Activated T-helper 2 cell treated with anti-CD3 and anti-CD28 coated beads, Interferon-gamma antibody, Interleukin-2, Interleukin-4, amounts not matched to agents 10 μg/mL and 5 μg/mL and 100 μg/mL, durations not matched to agents 14 hours and 24 hours and 36 hours (primary cell): ENCODE measurements at regions not wholly inside any gene's neighbourhood (a gene's known extent, or its start where the extent isn't known, plus 50 kb on each side); places are given as distances from the start of the nearest gene placed in this dataset.
A peak's percentile ranks its signal among the peaks of the same experiment; 100 is the strongest.

Source experiments
- DNase-seq: peaks from one replicate; pipeline ENCODE4 v3.0.0; 2021; ENCODE audit warnings: low spot score
- H3K27ac Mint-ChIP-seq: one replicate; pipeline ENCODE4 v1.8.0; 2021; ENCODE audit warnings: mixed read lengths
- H3K27me3 Mint-ChIP-seq: one replicate; pipeline ENCODE4 v1.8.0; 2021; ENCODE audit warnings: low read depth, mixed read lengths
- H3K36me3 Mint-ChIP-seq: one replicate; pipeline ENCODE4 v1.8.0; 2021; ENCODE audit warnings: low read depth, mixed read lengths
- H3K4me1 Mint-ChIP-seq: one replicate; pipeline ENCODE4 v1.8.0; 2021; ENCODE audit warnings: low read depth, mixed read lengths
- H3K4me3 Mint-ChIP-seq: one replicate; pipeline ENCODE4 v1.8.0; 2021; ENCODE audit warnings: low read depth, mild to moderate bottlenecking, moderate library complexity, mixed read lengths
- H3K9me3 Mint-ChIP-seq: one replicate; pipeline ENCODE4 v1.8.0; 2021; ENCODE audit warnings: mixed read lengths
- intact Hi-C: fragments of 100-400 bp; cut with micrococcal nuclease; formaldehyde crosslinking; loops from one replicate; pipeline ENCODE4 v1.15.1; 2023

DNA sequence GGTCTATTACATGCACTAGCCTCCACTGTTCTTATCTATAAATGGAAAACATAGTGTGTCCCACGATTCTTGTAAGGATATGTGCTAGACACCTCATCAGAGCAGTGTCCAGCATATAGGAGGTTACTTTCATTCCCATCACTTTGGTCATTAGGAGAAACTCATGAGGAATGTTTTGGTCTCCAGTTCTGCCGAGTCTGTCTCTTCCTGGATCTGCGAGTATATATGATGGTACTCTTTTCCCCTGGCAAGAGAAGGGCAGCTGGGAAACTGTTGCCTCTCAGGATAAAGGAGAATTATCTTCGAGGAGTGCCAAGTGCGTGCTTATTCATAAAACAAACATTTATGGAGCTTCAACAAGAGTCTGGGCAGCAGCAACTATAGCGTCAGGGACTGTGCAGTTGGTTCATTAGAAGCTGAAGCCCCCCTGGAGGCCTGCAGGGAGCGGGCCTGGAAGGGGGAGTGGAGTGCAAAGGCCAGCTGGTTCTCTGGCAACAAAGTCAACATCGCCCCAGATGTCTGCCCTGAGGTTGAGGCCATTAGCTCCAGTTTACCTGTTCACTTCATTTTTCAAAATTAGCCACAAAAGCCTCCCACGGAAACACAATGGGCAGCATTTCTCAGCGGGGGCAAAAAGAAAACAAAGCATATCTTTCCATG lies 811.9 kb downstream of the MAFB start:
- Mint-ChIP-seq H3K4me1 (no peaks in the 10 kb centered on the region), H3K4me3 (no peak overlapping the region), H3K27me3 (no peaks in the 10 kb centered on the region), H3K36me3 (no peaks in the 10 kb centered on the region), H3K27ac (no peak overlapping the region), H3K9me3 (no peaks in the 10 kb centered on the region)
- no peak for DNase-seq
- intact Hi-C loops = loop anchor here (10.0 kb wide), 1 partner anchor 612 kb away; no protein-coding TSS in a partner anchor

DNA sequence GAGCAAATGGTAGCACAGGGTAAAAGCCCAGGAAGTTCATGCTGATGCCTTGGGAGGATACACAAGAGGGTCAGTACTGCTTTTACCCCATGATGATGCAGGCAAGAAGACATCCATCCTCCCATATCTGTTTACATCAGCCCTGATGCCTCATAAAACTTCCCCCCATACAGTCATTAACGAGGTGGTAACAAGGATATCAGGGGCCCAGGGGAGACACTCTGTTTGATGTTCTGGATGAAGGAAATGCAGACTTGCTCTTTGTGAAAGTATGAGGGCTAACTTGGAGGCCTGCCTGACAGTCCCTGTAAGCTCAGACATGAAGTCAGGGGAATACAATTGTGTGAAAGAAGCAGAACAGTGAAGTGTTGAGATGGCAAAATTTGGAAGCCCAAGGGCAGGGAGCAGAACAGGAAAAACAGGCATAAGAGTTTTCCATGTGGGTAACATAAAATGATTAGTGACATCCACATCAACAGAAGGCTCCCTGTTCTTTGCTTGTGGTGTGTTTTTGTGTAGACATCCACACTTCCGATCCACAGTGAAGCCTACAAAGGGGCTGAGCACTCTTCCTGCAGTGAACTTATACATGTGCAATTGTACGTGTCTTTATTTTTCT lies 813.4 kb downstream of the MAFB start:
- intact Hi-C loops = loop anchor here (10.0 kb wide), 1 partner anchor 611 kb away; no protein-coding TSS in a partner anchor
- Mint-ChIP-seq H3K27ac (no peak overlapping the region), H3K4me3 (no peak overlapping the region), H3K9me3 (no peaks in the 10 kb centered on the region), H3K36me3 (no peaks in the 10 kb centered on the region), H3K27me3 (no peaks in the 10 kb centered on the region), H3K4me1 (no peaks in the 10 kb centered on the region)
- DNase-seq = no peak

DNA sequence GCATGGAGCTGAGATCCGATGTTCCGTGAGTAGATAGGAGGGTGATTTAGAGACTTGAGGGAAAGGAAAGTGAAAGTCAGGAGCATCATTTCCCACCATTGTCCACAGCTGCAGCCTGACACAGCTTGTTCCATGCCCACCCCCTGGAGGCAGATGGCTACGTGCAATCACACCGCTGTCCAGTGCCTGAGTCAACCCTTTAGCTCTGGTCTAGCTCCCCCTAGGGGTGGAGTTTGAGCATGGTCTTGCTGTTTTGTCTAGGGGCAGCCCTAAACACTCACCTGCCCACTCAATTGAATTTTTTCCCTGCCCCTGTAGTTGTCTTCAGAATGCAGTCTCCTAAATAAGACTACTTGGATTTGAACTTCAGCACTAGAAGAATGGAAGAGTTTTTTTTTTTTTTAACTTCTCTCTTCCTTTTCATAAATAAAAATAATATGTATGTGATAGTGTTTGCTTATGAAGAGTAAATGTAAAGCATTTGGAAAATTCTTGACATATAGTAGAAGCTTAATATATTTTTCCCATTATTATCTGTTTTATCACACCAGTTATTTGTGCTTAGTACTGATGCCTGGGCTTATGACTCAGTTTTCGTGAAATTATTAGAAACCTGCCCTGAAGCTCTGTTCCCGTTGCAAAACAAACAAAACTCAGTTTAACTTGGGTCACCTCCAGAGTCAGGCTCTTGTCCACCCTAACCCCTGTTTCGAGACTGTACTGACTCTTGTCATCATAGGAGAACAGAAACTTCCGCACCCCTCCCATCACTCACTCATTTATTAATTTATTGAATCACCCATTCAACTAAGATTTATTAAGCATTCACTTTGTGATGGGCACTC lies 814.8 kb downstream of the MAFB start:
- peak; percentile 9 for DNase-seq
- Mint-ChIP-seq H3K36me3 (no peaks in the 10 kb centered on the region), H3K4me1 (no peaks in the 10 kb centered on the region), H3K27ac (no peak overlapping the region), H3K9me3 (no peaks in the 10 kb centered on the region), H3K27me3 (no peaks in the 10 kb centered on the region), H3K4me3 (no peak overlapping the region)
- intact Hi-C loops = loop anchor here (10.0 kb wide), 1 partner anchor 609 kb away; no protein-coding TSS in a partner anchor

DNA sequence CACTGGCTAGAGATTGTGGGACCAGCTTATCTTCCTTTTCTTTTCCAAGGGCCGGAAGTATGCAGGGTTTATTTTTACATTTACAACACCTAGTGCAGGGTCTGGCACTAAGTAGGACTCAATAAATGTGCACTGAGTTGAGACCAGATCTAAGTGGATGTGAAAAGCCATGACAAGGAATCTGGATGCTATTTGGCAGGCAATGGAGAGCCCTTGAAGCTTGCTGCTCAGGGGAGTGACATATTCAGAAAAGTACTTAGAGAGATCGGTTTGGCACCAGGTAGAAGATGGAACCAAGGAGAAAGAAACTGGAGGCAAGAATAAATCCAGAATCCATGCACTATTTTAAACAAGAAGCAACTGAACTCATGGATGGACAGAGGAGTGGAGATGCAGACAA lies 815.8 kb downstream of the MAFB start:
- intact Hi-C loops = loop anchor here (10.0 kb wide), 1 partner anchor 608 kb away; no protein-coding TSS in a partner anchor
- DNase-seq = no peak
- H3K27ac Mint-ChIP-seq = no peak overlapping the region
- no peaks in the 10 kb centered on the region for H3K36me3 Mint-ChIP-seq
- H3K4me1 Mint-ChIP-seq = no peaks in the 10 kb centered on the region
- H3K9me3 Mint-ChIP-seq = no peaks in the 10 kb centered on the region
- no peaks in the 10 kb centered on the region for H3K27me3 Mint-ChIP-seq
- H3K4me3 Mint-ChIP-seq = no peak overlapping the region

DNA sequence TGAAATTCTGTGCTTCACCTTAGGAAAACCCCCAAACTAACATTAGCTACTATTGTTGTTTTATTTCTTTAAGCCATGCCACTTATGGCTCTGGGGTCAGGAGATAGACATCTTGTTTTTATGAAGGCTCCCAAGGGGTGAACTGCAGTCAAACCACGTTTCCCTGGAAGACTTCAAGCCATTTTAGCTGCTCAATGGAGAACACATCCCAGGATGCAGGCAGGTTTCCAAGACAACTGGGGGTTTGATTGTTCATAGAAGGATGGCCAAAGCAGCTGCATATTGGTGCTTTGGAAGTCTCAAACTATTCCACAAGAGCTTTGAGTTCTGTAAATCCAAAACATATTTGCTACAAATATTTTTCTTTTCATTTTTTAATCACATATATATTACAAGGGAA lies 818.0 kb downstream of the MAFB start:
- H3K27me3 Mint-ChIP-seq = no peaks in the 10 kb centered on the region
- DNase-seq = no peak
- intact Hi-C loops = loop anchor here (10.0 kb wide), 1 partner anchor 606 kb away; no protein-coding TSS in a partner anchor
- H3K9me3 Mint-ChIP-seq = no peaks in the 10 kb centered on the region
- H3K4me3 Mint-ChIP-seq = no peak overlapping the region
- no peak overlapping the region for H3K27ac Mint-ChIP-seq
- H3K4me1 Mint-ChIP-seq = no peaks in the 10 kb centered on the region
- no peaks in the 10 kb centered on the region for H3K36me3 Mint-ChIP-seq

DNA sequence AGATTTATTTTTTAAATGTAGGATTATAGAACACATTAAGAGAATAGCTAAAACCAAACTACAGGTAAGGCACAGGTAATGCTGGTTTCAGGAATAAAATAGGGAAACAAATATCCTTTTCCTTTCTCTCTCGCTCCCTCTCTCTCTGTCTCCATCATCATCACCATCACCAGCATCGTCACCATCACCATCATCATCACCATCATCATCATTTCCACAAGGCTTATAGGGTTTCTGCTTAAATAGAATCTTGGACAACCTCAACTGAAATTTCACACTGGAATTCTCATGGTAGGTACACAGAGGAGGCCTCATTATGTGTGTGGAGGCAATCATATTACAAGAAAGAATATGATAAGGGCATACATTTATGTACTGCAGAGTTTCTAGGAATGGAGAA lies 823.6 kb downstream of the MAFB start:
- DNase-seq = no peak
- Mint-ChIP-seq H3K4me3 (no peak overlapping the region), H3K4me1 (no peaks in the 10 kb centered on the region), H3K9me3 (no peaks in the 10 kb centered on the region), H3K27ac (no peak overlapping the region), H3K36me3 (no peaks in the 10 kb centered on the region), H3K27me3 (no peaks in the 10 kb centered on the region)
- intact Hi-C loops = no loop called here

DNA sequence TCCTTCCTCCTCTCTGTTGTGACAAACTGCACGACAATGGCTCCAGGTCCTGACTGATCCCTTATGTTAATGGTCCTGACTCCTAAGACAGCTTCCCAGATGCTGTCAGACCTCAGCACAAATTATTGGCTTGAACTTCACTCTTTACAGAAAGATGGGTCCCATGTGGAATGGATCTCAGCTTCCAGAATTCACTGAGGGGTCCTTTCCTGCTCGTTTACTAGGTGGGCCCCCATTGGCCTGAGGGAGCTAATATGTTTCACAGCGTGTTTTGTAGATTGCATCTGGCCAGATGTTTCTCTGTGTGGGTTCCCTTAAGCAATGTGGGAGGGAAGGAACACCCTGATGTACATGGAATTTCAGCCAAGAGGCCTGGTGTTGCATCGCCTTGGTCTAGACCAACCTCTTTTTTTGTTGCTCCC lies 826.6 kb downstream of the MAFB start:
- no peaks in the 10 kb centered on the region for H3K36me3 Mint-ChIP-seq
- intact Hi-C loops = no loop called here
- H3K9me3 Mint-ChIP-seq = no peaks in the 10 kb centered on the region
- no peaks in the 10 kb centered on the region for H3K4me1 Mint-ChIP-seq
- no peaks in the 10 kb centered on the region for H3K27me3 Mint-ChIP-seq
- no peak overlapping the region for H3K4me3 Mint-ChIP-seq
- no peak for DNase-seq
- H3K27ac Mint-ChIP-seq = no peak overlapping the region

DNA sequence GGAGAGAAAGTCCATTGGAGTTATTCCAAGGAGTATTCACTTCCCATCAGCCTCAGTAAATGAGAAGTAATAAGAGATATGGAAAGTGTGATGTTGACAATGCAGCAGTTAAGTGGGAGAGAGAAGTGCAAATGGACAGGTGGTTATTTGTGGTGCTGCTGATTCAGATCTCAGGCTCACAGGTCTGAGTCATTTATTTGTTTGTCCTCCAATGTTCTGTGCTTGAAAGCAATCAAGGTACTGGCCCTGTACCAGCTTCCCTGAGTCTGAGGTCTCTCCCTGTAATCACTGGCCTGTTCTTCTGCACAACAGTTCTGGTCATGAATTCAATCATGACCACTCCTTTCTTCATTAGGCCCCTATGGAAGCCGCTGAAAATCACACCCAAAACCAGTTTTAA lies 827.7 kb downstream of the MAFB start:
- Mint-ChIP-seq H3K36me3 (no peaks in the 10 kb centered on the region), H3K27me3 (no peaks in the 10 kb centered on the region), H3K27ac (no peak overlapping the region), H3K4me1 (no peaks in the 10 kb centered on the region), H3K9me3 (no peaks in the 10 kb centered on the region), H3K4me3 (no peak overlapping the region)
- intact Hi-C loops = no loop called here
- no peak for DNase-seq

DNA sequence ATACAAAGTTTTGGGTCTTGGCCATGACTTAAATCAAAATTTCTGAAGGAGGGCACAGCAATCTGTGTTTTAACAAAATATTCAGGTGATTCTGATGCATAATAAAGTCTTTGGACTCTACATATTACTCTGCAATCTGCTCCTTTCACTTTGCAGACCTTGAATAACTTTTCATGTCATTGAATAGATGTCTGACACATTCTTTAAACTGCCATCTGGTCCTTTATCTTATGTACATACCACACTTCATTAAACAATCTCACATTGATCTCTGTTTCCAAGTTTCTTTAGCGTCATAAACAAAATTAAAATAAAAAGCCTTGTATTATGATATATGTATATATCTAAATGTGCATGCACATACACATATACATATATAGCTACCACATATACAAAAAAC lies 831.2 kb downstream of the MAFB start:
- H3K4me3 Mint-ChIP-seq = no peak overlapping the region
- no peaks in the 10 kb centered on the region for H3K27me3 Mint-ChIP-seq
- no peak overlapping the region for H3K27ac Mint-ChIP-seq
- DNase-seq = no peak
- H3K9me3 Mint-ChIP-seq = no peaks in the 10 kb centered on the region
- H3K36me3 Mint-ChIP-seq = no peaks in the 10 kb centered on the region
- intact Hi-C loops = no loop called here
- H3K4me1 Mint-ChIP-seq = no peaks in the 10 kb centered on the region

DNA sequence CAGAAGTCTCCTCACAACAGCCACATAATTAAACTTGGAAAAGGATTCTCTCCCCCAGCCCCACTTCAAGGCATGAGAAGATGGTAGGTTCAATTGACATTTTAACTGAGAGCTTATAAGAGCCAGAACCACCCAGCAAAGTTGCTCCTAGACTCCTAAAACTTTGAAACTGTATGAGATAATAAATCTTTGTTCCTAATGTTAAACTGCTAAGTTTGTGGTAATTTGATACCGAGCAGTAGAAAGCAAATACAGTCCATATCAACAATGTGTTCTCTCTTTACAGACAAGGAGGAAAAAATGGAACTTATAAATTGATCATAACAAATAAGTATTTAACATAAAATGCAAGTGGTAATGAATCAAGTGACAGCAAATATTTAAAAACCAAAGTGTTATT lies 831.8 kb downstream of the MAFB start:
- Mint-ChIP-seq H3K36me3 (no peaks in the 10 kb centered on the region), H3K27ac (no peak overlapping the region), H3K9me3 (no peaks in the 10 kb centered on the region), H3K27me3 (no peaks in the 10 kb centered on the region), H3K4me3 (no peak overlapping the region), H3K4me1 (no peaks in the 10 kb centered on the region)
- intact Hi-C loops = no loop called here
- no peak for DNase-seq

DNA sequence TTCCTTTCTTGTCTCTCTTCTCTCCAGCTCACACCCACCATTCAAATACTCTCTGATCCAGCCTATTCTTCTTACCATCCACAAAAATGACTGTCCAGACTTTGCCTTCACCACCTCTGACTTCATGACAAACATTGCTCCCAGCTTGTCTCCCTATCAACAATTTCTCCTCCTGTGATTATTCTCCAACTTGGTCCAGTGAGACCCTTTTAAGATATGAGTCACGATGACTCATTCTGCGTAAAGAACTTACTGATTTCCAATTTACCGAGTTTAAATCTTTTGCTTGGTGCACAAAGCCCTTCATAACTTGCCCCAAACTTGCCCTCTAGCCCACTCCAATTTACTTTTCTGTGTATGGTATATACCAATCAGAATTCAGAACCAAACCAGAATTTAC lies 833.2 kb downstream of the MAFB start:
- Mint-ChIP-seq H3K4me3 (no peak overlapping the region), H3K36me3 (no peaks in the 10 kb centered on the region), H3K9me3 (no peaks in the 10 kb centered on the region), H3K4me1 (no peaks in the 10 kb centered on the region), H3K27ac (no peak overlapping the region), H3K27me3 (no peaks in the 10 kb centered on the region)
- DNase-seq = no peak
- intact Hi-C loops = no loop called here

DNA sequence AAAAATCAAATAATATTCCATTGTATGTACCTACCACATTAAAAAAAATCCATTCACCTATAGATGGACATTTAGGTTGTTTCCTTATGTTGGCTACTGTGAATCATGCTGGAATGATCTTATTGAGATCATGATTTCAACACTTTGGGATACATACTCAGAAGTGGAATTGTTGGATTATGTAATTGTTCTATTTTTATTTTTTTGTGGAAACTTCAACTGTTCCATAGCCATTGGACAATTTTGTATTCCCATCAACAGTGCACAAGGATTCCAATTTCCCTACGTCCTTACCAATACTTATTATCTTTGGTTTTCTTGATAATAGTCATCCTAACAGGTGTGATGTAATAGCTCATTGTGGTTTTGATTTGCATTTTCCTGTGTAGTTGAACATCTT lies 834.0 kb downstream of the MAFB start:
- Mint-ChIP-seq H3K9me3 (no peaks in the 10 kb centered on the region), H3K27ac (no peak overlapping the region), H3K36me3 (no peaks in the 10 kb centered on the region), H3K27me3 (no peaks in the 10 kb centered on the region), H3K4me1 (no peaks in the 10 kb centered on the region), H3K4me3 (no peak overlapping the region)
- no peak for DNase-seq
- intact Hi-C loops = no loop called here

DNA sequence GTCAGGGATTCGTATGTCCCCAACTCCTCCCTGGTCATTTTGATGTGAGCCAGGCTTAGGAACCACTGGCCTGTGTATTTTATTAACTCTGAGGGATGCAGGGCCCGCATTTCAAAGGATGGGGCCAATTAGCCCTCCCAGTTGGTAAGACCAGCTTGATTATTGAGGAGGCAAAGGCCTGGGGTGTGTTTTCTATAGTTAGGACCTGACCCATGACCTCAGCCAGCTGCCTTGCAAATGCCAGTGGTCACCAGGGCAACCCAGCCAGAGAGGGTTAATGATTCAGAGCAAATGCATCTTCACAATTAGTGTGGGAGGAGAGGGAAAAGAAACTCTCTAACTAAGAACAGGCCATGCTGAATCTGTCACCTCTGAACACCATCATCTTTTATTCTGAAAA lies 835.4 kb downstream of the MAFB start:
- no peaks in the 10 kb centered on the region for H3K36me3 Mint-ChIP-seq
- DNase-seq = no peak
- no peaks in the 10 kb centered on the region for H3K9me3 Mint-ChIP-seq
- H3K27me3 Mint-ChIP-seq = no peaks in the 10 kb centered on the region
- no peaks in the 10 kb centered on the region for H3K4me1 Mint-ChIP-seq
- no peak overlapping the region for H3K27ac Mint-ChIP-seq
- H3K4me3 Mint-ChIP-seq = no peak overlapping the region
- intact Hi-C loops = no loop called here
